Fibroblast of the aortic adventitia (primary cell): ENCODE measurements at regions not wholly inside any gene's neighbourhood (a gene's known extent, or its start where the extent isn't known, plus 50 kb on each side); places are given as distances from the start of the nearest gene placed in this dataset.

Source experiments
- DNase-seq: peaks from one replicate; pipeline ENCODE4 v3.0.0-alpha.2; 2010; ENCODE audit warnings: low read depth
- H3K4me3 ChIP-seq: 2 replicates; pipeline ENCODE4 v1.5.1; 2011; ENCODE audit warnings: low read depth, mild to moderate bottlenecking, control low read depth, low read length, moderate library complexity
- TF ChIP-seq, protein P1 (sequence below): IDR thresholded peaks from 2 replicates; pipeline ENCODE4 v1.5.1; 2011; ENCODE audit warnings: mild to moderate bottlenecking, low read length, control low read depth, inconsistent platforms; ENCODE audit not compliant: insufficient read depth

DNA sequence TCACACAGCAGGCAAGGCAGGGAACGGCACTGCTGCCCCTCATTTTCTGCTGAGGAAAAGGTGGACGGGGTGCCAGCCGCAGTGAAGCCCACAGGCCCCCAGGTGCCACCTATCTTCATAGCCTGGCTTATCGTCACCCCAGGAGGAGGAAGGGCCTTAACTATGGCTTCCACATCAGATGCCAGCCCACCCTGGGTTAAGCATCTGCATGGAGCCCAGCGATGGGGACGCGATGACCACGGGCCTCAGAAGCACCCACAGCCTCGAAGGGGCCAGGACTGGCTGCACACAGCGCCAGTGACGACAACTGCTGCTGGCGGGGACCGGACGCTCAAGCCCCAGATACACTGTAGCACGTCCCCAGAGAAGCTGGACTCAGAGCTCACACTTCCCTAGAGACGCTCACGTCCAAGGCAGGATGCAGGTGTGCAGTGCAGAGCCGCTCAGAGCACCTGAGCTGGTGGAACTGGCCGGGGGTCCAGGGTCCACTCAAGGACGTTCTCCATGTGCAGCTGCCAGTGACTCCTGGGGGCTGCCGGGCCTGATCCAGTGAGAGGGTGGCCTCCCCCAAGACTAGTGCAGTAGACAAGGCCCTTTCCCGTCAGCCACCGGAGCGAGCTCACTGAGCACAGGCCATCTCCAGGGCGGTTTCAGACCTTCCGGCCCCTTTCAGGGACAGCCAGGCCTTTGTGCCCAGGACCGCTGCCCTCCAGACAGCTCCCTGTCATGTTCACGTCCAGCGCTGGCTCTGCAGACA is 83.0 kb downstream of the YTHDF1 start:
- no peak overlapping the region for H3K4me3 ChIP-seq
- TF ChIP-seq, protein P1, sequence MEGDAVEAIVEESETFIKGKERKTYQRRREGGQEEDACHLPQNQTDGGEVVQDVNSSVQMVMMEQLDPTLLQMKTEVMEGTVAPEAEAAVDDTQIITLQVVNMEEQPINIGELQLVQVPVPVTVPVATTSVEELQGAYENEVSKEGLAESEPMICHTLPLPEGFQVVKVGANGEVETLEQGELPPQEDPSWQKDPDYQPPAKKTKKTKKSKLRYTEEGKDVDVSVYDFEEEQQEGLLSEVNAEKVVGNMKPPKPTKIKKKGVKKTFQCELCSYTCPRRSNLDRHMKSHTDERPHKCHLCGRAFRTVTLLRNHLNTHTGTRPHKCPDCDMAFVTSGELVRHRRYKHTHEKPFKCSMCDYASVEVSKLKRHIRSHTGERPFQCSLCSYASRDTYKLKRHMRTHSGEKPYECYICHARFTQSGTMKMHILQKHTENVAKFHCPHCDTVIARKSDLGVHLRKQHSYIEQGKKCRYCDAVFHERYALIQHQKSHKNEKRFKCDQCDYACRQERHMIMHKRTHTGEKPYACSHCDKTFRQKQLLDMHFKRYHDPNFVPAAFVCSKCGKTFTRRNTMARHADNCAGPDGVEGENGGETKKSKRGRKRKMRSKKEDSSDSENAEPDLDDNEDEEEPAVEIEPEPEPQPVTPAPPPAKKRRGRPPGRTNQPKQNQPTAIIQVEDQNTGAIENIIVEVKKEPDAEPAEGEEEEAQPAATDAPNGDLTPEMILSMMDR = no peak
- DNase-seq = no peak

DNA sequence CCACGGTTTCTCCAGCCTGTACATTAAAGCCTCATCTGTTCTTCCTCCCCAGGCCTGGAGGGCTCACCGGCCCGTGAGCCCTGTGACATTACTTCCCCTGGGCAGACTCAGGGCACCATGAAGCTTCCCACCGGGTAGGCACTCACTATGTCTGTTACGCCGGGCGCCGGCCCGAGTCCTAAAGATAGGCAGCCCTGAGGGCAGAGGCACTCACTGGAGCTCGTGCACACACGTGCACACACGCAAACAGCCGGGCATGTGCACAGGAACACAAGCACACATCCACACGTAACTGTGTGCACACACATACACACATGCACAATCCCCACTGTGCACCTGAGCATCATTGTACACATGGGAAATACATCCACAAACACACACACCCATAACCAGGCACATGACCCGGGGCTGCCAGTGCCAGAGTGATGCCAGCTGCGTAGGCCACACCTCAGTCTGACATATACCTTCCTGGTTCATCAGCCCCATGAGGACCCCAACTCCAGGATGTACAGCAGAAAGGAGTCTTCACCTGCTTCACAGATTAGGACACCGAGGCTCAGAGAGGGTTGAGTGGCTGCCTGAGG is 83.7 kb downstream of the YTHDF1 start:
- TF ChIP-seq, protein P1 = no peak
- DNase-seq = no peak
- H3K4me3 ChIP-seq = no peak overlapping the region

DNA sequence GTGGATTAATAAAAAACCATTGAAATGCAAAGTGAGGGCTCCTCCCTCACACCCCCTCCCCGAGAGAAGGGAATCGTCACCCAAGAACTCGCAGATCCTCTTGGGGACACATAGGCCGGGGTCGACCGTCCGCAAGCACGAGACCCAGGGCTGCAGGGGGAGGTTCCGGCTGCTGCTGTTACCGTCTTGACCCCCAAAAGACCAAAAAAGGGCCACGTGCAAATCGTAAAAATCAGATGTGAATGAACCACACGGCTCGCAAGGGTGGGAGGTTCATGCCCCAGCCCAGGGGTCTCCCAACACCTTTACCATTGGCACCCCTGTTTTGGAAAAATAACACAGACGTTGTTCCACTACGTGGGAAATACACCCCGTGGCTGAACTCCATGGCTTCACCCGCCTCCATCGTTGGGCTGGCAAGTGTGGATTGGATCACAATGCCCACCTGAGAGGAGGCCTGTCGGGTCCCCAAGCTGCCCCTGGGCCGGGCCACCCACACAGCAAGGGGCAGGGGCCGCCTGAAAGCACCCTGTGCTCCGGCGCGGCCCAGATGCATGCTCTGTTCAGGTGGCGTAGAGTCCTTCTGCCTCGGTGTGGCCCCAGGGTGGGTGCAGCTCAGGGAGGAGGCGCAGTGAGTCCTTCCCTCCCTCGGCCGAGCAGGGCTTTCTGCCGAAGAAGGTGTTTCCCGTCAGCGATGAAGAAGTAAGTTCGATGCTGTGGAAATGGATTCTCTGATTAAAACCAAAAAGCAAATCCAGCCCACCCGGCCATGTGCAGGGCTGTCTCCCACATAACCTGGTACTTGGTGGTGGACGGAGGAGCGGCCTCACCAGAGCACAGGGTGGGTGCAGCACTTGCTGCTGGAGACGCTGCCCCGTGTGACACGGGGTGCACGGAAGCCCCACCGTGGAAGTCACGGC is 85.0 kb downstream of the YTHDF1 start:
- TF ChIP-seq, protein P1 = no peak
- no peak overlapping the region for H3K4me3 ChIP-seq
- no peak for DNase-seq

DNA sequence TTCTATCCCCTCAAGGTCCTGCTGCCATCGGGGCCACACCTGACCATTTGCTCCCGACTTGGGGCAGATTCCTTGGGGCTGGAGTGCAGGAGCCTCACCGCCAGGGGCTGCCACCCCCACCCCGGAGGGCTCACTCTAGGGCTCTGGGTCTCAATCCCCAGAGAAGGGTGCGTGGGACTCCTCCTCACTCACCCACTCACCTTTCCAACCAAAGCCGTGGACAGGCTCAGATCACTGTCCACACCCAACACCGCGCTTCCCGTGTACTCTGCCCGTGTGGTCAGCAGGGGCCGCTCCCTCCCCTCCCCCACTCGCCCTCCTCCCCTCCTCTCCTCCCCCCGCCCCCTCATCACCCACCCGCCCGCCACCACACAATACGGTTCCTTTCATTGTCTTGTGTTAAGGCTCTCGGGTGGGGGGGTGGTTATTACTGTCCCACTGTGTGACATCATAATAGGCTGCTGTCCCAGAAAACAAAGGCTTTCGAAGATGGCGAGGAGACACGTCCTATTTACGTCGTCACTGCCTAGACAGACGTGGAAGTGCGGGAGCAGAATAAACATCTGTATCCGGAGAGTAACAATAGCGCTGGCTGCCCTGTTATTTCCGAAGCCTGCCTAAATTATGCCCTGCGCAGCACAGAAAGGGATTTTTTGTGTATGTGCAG is 85.8 kb downstream of the YTHDF1 start:
- TF ChIP-seq, protein P1 = no peak
- H3K4me3 ChIP-seq = no peak overlapping the region
- DNase-seq = no peak

DNA sequence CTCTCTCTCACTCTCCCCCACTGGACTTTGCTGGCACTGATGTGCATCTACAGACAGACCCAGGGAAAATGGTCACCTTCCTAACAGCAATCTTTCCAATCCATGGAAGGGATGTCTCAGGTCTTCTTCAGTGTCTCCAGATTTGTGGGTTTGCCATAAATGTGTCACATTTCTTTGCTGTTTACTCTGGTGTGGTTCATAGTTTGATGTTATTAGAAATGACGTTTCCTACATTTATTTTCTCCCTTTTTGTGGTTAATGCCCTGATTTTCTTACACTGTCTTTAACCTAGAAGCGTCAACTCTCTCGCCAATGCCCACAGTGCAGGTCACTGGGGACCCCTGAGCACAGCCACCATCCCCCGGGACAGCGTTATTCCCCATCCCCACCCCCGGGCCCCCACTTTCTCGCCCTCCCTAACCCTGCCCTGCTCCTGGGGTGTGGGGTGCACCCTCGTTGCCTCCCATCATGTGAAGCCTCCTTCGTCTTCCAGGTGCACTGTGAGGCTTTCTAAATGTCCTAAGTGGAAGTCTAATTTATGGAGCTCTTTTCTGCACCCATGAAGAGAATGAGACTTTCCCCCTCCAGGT is 86.5 kb downstream of the YTHDF1 start:
- H3K4me3 ChIP-seq = no peak overlapping the region
- no peak for DNase-seq
- TF ChIP-seq, protein P1 = no peak

DNA sequence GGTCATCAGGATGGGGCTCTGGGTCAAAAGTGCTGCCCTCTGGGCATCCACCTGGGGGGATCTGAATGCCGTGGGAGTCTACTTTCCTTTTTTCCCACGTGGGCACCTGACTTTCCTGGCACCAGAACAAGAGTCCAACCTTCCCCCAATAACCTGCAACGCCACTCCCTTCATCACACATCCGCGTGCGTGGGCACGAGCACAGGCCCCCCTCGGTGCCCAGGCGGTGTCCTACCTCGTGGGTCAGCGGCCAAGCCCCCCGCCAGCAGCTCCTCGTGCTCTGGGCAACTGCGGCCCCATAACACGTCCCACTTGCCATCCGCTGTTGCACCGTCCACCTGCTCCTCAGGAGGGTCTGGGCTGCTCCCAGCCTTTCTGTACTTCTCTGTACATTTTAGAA is 87.0 kb downstream of the YTHDF1 start:
- no peak overlapping the region for H3K4me3 ChIP-seq
- no peak for DNase-seq
- TF ChIP-seq, protein P1 = no peak
